ENCODE measurements at regions not wholly inside any gene's neighbourhood (a gene's known extent, or its start where the extent isn't known, plus 50 kb on each side); places are given as distances from the start of the nearest gene placed in this dataset.
A peak's percentile ranks its signal among the peaks of the same experiment; 100 is the strongest.

DNA sequence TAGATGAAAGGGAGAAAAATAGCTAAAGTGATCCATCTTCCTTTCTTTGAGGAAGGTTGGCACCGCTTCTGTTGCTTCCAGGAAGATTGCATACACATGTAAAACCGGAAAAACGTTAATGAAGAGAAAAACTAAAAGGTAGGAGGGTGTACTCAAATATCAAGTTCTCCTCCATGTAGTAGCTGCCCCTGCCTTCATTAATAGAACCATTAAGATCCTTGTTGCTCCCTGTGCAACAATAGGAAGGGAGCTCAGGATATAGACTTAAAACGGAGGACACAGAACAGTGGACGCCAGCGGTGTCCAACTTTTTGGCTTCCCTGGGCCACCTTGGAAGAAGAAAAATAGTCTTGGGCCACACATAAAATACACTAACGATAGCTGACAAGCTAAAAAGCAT lies 118.9 kb downstream of the TMEM174 start:
- DNase-seq = no peak

DNA sequence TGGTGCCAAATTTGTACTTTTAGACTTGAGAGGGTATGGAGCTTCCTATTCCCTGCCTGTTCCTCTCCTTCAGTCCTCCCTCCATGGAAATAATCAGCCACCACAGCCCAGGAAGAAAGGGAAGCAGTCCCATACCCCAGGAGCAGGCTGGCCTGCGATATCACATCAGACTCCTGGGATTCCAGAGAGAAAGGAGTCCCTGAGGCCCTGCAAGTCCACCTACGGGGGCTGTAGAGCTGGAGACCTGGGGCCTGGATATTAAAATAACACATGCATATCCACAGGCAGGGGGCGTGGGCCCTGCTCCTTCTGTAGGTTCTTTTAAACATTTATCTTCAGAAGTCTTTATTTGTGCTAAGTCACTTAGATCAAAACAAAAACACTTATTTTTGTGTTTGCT lies 117.2 kb downstream of the TMEM174 start:
- DNase-seq = no peak

DNA sequence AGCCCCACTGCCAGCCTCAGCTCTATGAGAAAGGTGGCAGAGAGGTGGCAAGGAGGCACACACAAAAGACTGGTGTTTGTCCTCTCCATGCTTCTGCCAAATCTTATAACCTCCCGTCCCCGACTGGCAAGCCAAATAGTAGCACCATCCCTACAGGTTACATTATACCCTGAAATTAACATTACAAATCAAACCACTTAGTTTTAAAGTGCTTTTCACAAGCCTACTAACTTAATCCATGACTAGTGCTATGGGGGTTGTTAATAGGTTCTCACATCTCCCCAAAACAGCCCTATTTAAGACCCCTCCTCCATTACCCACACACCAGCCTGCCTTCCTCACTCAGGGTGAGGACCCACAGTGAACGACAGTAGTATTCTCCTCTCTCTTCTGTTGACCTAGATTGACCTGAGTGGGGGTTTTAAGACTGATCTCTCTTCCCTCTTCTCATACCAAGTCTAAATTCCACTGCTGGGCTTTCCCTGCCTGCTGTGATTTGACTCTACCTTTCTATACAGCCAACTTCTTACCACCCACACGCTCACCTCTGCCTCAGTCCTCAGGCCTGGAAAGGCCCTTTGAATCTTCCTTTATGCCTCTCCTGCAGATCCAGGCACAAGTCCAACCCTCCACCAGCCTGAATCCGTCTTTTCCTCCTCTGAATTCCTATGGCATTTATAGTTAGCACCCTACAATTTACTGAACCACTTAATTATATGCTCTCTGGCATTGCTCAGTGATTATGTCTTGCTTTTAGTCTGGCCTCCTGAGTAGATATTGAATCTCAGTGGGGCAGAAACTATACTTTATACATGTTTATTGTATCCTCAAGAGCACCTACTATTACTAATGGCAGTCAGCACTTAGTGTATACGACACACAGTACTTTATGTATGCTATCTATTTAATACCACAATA lies 116.1 kb downstream of the TMEM174 start:
- DNase-seq = no peak

DNA sequence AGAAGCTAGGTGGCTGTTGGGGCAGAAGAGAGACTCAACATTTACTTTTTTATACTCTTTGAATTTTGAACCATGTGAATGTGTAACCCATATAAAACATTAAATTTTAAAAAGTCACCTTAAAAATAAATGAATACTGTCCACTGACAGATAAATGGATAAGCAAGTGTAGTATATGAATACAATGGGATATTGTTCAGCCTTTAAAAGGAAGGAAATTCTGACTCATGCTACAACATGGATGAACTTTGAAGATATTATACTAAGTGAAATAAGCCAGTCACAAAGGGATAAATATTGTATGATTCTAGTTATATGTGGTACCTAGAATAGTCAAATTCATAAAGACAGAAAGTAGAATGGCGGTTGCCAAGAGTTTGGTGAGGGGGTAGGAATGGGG lies 113.9 kb downstream of the TMEM174 start:
- no peak for DNase-seq

DNA sequence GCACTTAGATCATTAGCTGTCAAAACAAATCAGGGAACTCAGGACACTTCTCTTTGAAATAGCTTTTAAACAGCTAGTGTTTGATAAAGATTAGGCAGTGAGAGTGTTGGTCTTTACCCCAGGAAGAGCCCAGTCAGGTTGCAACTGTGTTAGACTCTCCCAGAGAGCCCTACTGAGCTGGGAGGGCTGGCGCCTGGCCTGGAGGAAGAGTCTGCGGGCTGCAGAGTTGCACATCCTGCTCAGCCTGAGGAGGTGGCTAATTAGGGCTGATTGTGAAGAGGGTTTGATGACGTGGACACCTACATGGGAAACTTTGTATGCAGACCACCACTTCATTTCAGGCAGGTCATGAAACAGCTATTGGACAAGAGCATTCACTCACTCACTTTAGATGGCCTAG lies 112.0 kb downstream of the TMEM174 start:
- DNase-seq = no peak

DNA sequence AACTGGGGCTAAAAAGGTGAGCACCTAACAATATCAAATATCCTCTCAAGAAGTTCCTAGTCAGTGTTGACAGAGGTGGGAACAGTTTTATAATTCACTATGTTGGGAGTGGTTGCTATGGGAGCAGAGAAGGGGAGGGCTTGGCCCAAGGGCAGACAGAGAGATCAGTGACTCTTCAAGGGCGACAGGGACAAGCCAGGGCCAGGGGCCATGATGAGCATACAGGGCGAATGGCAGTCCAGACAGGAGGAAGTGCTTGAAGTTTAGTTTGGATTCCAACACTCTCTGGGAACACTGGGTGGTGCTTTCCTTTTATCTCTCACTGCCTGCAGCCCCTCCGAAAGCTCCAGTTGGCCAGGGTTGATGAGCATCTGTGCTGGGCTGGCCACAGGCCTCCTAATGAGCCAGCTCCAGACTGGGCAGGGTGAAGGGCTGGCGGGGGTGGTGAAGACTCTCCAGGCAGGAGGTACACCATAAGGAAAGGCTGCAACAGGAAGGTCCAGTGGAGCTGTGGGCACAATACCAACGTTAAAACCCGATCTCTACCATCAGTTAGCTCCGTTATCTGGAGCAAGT lies 111.3 kb downstream of the TMEM174 start:
- no peak for DNase-seq

DNA sequence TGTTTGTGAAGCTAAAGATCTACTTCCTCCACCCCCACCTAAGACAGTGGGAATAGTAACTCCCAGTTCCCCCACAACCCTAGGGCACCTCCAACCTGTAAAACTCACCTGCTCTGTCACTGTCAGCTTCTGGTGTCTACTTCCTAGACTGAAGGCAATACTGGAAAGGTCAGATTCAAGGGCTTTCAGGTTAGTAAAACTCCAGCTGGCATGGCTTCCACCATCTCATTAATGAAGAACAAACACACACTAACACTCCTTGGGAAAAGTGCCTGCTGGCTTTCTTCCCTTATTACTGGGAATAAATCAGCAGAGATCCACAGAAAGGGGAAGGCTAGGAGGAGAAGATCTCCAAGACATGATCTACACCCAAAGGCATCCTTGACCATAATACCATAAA lies 109.9 kb downstream of the TMEM174 start:
- DNase-seq = no peak

DNA sequence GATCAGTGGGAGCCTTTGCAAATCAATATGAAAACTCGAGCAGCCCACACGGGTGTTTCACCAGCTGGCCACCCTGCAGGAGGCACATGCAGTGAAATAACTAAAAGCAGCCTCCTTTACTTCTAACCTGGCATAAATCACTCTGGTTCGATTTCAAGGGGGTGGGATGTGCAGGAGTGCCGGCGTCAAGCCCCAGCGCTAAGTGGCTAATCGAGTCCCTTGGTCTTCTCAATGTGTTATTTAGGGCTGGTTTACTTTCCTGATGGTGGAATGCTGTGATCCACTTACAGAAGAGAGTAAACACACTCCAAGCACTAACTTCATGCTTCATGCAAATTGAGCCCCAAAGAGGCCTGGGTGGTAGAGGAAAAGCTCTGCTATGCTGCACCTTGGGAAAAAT lies 109.4 kb downstream of the TMEM174 start:
- DNase-seq = no peak

DNA sequence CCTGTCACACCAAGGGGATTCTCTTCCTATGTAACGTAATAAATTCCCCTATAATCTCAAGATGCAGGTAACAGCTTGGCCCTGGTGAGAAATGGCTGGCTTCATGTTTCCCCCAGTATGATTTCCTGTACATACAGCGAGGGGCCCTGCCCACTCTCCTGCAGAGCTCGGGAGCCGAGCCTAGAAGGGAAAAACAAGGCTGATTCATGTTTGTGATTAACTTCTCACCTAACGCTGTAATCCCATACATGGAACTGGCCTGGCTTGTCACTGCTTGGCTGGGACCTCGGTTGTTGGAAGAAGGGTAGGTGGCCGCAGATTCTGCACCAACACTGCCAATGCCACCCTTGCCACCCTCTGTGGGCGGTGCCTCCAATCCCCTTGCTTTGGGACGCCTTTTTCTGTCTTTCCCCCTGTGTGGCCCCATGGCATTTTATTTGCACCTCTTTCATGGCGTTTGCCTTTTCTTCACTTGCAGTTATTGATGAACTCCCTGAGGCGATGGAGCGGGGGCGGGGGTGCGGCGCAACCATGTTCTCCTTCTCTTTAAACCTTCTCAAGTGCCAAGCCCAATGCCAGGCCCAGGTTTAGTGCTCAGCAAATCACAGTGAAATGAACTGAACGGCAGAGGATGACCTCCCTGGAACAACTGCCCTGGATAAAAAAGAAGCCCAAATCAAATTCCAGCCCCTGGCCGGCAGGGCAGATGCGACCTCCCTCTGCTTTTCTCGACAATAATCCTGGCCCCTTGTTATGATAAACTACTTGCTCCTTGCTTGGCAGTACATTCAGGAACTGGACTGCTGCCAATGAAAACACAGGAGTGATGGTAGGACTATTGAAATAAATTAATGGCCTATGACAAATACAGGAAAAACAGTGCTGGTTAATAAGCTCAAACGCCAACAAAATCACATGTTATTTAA lies 108.1 kb downstream of the TMEM174 start:
- no peak for DNase-seq

DNA sequence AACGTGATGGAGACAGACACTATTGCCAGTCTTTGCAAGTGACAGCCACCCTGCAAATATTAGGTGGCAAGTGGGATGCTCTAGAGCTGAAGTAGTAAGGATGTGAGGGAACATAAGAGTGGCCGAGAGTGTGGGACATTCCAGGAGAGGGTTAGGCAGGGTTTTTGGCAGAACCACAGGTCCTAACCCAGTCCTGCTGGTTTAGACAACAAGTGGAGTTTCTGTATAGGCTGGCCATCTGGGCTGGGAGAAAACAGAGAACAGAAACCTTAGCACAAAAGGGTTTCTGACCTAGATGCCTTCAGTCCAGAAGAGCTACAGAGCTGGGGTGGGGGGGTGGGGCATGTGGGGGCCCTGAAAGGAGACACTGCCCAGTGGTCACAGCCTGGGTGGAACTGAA lies 107.4 kb downstream of the TMEM174 start:
- no peak for DNase-seq

DNA sequence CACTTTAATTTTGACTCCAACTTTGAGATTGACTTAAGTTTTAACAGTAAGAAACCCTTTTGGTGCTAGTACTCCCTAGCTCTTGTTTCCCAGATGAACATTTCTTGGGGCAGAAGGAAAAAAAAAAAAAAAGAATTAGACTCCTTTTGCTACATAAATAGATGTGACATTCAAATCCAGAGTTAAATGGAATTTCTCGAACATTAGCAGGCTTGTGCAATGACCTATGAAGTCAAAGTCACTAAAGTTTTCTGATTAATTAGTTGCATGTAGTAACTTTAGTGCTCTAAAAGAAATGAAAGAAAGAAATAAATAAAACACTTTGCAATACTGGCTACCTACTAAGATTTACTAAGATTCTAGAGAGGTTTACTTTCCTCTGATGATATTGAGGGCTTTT lies 106.8 kb downstream of the TMEM174 start:
- DNase-seq = no peak

DNA sequence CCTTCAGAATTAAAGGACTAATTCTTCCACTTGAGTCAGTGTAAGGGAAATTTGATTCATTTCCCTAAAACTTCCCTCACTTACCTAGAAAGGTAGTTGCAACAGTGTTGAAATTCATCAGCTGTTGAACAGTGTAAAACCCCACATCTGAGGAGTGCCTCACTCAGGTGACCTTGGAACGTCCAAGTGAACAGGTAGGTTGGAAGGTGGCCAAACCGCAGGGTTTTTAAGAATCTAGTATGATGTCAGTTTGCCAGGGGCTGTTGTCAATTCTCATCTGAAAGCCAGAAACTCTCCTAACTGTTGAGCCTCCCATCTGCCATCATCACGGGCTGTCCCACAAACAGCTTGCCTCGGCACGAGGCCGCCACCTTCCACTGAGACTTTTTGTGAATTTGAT lies 105.7 kb downstream of the TMEM174 start:
- no peak for DNase-seq

DNA sequence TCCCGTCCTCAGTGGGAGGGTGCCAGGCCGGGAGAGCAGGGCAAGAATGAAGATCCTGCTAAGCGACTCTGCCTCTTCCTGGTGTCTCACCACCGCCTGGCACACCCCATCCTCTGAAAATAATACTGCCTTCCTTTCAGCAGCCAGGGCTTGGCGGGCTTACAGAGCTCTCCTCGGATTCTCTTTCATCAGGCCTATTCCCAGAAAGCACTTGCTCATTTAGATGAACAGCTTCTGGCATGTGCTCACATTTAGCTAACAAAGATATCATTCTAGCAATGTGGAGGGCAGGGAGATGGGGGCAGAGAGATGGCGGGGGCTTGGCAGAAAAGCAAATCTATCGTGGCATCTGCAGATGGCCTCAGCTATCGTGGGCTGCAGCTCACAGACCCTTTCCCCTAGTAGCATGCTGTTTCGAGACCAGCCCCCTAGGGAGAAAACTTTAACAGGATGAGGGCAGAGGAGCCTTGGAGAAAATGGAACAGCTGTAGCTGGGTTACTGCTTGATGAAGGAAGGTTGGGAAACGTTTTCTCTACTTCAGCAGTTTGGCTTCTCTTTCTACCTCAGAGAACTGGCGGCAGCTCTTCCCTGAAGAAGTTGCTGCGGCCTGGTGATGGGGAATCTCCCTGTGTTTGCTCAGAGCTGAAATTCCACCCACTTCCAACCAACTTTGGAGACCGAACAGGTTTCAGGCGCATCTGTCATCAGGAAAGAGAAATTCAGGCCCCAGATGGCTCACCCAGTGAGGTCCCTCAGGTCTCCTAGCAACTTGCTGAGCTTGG lies 102.1 kb downstream of the TMEM174 start:
- DNase-seq = peak; percentile 90

DNA sequence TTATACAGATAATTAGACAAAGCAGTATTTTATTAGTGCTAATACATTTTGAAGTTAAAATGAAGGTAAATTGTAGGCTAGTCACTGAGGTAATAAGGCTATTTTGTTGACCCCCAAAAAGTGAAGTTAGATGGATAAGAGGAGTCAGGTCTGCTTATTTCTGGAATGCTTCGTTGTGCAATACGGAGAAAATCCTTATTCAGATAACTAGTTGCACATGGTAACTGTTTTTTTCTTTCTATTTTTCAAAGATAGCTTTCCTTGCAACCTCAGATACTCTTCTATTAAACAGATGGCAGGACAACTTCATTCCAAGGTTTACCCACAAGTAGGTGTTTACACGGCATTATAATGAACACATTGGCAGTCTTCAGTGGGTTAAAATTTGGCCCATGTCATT lies 101.1 kb downstream of the TMEM174 start:
- no peak for DNase-seq

DNA sequence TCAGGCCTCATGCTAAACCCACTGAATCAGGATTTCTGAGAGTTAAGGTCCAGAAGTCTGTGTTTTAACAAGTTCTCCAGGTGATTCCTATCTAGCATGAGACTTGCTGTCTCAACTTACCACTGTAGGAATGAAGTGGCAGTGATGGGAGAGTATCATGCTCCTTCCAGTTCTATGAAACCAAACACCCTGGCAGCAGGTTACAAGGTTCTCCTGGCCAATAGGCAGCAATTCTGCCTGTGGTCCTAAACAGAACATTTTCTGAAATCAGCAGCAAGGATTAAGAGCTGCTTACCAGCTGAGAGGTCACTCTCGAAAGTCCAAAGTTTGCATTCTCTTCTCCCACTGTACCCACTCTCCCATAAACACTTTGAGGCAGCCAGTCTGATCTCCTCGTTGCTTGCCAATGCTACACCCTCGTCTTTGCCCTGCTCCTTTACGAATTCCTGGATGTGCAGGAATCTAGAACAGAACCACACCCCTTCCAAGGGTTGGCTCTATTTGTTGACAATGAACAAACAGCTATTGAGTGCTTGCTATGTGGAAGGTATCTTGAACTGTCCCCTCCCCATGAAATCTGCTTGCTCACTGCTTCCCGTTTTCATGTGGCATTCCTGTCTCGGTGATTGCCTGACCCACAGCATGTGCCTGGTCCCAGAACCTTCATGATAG lies 100.5 kb downstream of the TMEM174 start:
- DNase-seq = no peak

DNA sequence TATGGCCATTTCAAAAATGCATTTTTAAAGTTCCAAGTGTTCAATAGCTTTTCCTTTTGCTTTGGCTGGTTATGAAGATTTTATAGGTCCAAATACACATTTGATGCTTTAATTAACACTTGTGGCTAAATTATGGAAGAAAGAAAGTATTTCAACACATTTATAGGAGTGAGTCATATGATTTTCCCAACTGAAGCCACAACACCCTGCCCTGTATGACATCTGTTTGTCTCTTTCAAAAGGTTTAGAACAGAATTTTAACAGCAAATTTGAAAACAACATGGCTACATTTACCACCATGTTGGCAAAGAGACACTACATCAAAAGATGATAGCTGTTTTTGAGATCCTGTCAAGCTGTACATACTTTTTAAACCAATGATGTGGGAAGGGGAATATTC lies 99.4 kb downstream of the TMEM174 start:
- no peak for DNase-seq

DNA sequence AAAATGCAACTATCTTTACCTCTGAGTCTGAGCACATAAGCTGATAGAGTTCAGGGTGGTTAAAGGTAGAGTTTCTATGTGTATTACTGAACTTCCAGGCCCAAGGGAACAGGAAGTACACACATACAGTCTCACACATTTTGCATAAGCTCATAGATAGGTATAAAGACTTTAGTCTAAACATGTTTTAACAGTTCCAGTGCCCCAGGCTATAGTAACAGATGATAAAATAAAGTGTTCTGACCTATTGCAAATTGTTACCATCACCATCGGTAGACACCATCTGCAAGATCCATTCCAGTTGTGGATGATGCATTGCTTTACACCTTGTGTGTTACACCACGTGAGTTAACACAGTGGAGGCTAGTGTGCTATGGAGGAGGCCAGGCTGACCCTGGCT lies 95.8 kb downstream of the TMEM174 start:
- DNase-seq = no peak

DNA sequence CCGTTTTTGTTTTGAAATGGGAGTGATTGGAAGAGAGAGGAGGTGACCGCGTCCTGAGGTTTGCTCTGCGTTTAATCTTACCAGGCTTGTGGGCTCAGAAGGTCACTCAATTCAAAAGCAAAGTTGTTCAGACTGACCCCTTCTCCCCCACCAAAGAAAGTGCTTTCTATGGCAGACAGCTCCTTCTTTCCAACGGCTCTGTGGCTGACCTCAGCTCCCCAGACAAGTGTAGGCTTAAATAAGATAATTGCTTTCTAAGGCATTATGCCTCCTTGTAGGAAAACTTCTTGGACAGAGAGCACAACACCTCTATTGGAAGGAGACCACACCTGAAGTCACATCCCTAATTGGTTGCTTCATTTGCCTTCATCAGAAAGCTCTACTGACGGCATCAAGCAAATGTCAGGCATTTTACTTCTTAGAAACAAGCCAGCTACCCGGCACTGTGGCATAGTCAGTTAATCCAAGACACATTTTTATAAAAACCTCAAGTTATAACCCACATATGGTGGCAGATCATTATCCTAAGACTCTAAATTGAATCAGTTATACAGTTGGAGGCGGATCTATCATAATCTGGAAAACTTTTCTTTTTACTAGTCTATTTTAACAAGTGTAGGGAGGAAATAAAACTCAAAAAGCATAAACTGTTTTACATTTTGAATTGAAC lies 94.9 kb downstream of the TMEM174 start:
- DNase-seq = no peak

DNA sequence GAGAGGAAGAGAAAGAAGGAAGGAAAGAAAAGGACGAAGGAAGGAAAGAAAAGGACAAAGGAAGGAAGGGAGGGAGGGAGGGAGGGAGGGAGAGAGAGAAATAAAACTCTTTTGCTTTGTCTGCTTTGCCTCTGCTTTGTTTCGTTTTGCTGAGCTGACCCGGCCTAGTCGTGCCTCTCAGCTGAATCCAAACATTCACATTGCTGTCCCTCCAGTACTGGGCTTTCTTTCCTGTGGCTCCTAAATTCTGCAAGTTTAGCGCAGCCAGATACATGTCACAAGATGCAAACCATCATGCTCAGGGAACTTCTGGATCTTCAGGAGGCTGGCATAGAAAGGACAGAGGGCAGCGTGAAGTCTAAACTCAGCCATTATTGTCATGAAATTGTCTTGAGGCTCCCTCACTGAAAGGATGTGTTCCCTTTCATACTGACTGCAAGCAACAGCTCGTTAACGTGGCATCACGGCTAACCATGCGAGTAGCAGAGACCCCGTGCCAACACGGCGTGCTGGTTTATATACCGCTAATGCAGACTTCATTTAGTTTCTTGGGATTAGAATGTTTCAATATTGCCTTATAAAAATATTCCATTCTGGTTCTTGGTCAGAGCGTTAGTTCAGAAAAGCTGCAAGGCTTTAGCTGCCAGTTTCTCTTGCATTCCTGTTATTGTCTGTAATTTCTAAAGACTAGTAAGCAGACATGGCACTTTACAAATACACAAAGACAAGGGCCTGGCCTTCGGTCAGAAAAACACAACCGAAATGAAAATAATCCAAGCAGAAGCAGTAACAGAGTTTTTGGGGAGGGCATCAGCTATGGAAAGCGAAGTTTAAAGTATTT lies 94.2 kb downstream of the TMEM174 start:
- DNase-seq = no peak

DNA sequence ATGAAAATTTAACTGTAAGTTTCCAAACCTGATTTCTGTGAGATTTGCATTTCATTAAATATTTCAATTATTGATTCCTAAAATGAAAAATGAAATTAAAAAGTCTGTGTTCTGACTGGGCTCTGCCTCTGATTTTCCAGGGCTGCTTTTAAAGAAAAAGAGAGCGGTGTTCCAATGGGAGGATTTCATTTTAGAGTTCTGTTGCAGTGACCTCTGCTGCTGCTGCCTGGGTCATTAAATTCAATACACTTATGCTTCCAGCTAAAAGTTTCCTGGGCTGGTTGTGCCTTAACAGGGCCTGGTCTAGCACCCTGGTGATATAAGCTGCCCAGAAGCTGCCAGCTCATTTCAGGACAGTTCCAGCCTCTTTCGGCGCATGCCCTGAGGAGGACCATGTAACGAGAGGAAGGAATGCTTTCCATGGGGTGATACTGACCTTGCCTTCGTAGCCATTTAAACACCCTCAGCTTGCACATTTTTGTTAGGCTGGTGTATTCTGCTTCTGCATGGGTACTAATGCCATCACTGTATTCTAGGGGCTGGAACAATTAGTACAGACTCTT lies 93.3 kb downstream of the TMEM174 start:
- DNase-seq = no peak
